NCI-H1105 treated with DMSO at 0.1 percent for 48 hours (cell line): ENCODE measurements at regions not wholly inside any gene's neighbourhood (a gene's known extent, or its start where the extent isn't known, plus 50 kb on each side); places are given as distances from the start of the nearest gene placed in this dataset.
A peak's percentile ranks its signal among the peaks of the same experiment; 100 is the strongest.
"Not testable (repeated sequence)": the region's sequence is repeated elsewhere in the genome, so short reads cannot be mapped to it uniquely, and the experiment has no call there.

Source experiments
- DNase-seq: peaks from one replicate; lab custom pipeline; 2025; lab: John Stamatoyannopoulos, UW

DNA sequence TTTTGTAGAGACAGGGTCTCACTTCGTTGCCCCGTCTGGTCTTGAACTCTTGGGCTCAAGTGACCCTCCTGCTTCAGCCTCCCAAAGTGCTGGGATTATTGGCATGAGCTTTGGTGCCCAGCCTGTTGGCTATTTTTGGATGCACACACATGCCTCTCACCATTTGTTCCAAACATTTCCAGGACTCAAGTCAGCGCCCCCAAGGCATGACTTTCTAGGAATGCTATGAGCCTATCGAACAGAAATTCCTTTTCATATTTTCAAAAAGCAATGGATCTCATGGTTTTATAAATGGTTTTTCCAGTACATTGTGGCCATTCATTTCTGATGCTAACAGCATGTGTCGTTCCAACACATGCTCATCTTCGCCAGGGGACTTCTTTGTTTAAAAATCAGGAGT, 119.3 kb upstream of the NAA20 start:
- DNase-seq = no peak

DNA sequence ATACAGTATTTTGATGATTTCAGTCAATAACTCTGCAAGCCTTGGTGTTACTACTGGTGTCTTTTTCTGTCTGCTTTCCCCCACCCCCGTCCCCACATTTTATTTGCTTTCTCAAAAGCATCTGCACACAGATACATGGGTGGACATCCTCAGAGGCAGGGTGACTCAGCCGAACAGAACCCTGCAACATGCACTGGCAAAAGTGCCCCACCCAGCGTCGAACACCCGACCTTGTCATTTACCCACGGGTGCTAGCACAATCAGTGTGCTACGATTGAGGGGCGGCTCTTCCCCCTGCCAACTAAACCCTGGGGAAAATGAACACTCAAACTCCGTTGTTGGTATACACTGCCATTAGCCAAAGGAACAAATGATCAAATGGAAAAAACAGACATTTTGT, 115.9 kb upstream of the NAA20 start:
- DNase-seq = no peak

DNA sequence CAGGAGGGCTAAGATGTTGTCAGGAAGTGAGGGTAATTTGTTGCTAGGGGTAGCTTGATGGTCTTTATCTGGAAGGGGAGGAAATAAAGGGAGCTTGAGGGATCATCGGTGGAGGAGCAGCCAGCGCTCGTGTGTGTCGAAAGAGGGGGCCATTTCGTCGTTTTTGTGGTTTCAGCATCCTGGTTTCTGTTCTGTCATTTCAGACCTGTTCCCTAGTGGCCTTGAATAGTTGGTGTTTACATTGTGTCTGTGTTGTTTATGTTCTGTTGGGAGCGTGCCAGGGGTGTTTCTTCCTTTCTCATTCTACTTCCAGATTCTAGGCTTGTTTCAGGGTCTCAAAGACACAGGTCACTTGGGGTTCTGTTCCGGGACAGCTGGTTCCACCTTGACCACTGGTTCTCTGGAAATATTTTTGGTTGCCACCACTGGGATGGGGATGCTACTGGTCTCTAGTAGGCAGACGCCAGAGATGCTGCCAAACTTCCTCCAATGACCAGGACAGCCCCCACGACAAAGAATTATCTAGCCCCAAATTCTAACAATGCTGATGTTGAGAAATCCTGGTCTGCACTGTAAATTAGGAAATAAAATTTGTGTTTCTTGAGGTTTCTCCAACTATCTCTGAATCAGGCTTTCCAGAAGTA, 113.9 kb upstream of the NAA20 start:
- DNase-seq = peak; percentile 3

DNA sequence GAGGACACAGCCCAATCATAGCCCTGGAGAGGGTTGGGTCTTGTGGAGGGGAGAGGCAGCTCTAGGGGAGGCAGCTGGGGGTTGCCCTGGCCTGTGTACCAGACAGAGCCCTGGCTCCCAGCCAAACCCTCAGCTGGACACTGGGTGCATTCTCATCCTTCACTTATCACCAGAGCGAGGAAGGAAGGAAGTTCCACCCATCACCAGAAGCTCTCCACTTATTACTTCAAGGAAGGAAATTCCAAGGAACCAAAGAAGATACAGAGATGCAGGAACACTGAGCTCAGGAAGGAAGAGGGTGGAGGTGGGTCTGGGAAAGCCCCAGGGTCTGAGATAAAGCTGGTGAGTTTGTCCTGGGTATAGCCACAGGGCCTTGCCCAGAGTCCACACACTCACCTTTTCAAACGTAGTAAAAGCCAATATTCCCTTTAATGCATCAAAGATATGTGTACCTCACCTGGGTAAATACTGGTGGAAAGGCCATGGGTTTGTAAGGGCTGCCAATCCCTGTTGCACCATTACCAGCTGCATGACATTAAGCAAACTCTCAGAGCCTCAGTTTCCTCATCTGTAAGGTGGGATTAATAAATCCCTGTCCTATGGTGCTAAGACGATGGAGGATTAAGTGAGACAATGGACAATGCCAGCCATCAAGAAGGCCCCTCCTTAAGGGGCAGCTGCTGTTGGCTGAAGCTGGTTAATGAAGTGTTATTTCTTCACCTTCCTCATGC, 109.7 kb upstream of the NAA20 start:
- no peak for DNase-seq

DNA sequence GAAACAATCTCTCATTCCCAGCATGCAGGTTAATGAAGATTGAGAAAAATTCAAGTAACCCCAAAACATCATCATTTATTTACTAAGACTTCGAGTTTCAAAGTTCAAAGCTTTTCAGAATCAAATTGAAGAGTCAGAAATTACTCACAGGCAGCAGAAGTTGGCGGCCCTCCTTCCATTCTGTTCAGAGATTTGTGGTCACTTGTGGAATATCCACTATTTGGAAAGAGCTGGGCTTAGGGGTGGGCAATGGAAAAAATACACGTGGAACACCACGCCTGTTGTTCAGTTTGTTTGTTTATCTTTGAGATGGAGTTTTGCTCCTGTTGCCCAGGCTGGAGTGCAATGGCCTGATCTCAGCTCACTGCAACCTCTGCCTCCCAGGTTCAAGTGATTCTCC, 108.6 kb upstream of the NAA20 start:
- no peak for DNase-seq

DNA sequence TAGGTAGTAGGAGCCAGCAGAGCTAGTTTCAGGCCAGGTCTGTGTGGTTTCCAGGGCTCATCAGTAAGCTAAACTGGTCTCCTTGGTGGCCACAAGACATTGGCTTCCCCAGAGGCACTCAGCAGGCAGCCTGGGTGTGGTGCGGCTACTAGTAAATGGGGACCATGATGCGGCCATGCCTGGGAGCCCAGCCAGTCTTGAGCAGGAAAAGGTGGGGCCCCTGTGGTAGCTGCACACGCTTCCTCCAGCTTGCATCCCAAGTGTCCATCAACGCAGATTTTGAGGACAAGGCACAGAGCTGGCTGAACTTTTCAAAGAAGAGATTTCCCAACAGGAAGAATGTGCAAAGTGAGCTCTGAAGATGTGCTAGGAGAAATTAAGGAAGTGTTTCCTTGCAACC, 107.4 kb upstream of the NAA20 start:
- no peak for DNase-seq

DNA sequence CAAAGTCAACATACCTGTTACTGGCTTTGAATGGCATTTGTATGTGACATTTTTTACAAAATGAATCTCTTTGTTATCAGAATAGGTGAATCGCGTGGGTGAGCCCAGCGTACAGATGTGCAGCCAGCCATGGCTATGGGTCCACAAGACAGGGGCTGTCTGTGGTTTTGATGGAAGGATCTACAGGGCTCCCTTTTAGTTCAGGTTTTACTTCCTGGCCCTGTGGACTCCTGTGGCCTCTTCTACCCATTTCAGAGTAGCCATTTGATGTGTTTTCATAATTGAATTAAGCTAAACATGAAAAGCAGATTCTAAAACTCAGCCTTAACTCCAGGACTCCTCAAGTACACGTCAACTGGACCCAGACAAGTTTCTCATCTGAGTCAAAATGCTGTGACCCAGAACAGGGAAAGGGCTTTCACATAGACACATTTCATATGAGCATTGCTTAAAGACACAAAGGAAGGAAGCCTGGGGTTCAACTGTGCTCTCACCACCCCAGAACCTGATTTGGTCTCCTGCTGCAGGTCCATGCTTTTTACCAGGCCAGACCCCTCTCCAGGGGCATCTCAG, 105.3 kb upstream of the NAA20 start:
- DNase-seq = no peak

DNA sequence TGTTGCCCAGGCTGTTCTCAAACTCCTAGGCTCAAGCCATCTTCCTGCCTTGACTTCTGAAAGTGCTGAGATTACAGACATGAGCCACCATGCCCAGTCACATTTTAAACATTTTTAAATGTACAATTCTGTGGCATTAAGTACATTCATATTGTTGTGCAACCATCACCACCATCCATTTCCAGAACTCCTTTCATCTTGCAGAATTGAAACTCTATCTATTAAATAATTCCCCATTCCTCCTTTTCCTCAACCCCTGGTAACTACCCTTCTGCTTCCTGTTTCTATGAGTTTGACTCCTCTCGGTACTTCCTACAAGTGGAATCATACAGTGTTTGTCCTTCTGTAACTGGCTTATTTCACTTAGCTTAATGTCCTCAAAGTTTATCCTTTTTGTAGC, 103.8 kb upstream of the NAA20 start:
- DNase-seq = no peak

DNA sequence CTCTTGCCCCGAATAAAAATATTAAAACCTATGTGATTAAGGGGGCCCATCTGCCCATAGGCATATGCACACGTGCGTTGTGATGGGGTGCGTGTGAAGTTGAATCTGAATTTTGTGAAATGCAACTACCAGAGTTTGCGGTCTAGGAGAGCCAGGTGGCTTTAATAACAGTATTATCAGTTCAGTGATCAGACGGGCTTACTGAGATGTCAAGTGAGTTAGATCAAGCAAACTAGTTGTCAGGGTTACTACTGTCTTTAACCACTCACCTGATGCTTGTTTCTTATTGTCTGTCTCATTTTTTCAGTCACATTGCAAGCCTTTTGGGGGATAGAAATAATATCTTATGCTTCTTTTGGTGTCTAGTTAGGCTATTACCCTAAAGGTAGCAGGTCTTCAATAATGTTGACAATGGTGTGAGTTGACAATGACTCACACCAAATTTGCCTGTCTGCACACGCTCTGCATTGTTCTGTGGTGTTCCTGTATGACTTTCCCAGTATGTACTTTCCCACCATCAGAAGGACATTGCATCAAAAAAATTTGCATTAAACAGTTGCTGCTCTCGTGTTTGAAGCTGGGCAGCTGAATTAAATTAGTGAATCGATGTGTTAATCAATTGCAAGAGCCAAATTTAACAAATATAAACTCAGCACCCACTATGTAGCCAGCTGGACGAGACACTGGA, 103.1 kb upstream of the NAA20 start:
- DNase-seq = no peak

DNA sequence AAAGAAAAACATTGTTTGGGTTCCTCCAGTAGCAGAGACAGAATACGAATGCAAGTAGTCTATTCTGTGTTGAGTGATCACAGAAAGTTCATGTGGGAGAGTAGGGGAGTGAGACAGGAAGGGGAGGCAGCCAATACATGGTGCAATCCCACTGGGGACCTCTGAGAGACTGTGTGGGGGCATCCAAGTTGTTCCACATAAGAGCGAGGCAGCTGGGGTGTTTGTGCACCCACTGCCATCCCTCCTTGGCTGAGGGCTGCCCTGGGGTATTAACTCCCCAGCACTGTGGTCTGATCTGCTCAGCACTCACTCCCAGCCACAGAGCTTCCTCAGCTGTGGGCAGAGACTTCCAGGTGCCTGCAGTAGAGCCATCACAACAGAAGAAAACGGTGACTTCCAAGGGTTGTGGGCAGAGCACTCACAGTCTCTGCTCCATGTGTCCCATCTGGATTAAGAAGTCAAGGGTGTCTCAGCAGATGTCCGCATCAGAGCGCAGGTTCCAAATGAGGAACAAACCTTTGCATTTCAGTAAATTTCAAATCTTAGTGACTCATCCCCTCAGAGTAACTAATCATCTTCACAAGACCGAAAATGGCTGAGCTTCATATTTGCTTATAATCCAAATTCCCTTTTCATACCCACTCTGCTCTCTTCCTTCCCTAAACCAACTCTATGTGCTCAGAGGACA, 101.9 kb upstream of the NAA20 start:
- DNase-seq = no peak

DNA sequence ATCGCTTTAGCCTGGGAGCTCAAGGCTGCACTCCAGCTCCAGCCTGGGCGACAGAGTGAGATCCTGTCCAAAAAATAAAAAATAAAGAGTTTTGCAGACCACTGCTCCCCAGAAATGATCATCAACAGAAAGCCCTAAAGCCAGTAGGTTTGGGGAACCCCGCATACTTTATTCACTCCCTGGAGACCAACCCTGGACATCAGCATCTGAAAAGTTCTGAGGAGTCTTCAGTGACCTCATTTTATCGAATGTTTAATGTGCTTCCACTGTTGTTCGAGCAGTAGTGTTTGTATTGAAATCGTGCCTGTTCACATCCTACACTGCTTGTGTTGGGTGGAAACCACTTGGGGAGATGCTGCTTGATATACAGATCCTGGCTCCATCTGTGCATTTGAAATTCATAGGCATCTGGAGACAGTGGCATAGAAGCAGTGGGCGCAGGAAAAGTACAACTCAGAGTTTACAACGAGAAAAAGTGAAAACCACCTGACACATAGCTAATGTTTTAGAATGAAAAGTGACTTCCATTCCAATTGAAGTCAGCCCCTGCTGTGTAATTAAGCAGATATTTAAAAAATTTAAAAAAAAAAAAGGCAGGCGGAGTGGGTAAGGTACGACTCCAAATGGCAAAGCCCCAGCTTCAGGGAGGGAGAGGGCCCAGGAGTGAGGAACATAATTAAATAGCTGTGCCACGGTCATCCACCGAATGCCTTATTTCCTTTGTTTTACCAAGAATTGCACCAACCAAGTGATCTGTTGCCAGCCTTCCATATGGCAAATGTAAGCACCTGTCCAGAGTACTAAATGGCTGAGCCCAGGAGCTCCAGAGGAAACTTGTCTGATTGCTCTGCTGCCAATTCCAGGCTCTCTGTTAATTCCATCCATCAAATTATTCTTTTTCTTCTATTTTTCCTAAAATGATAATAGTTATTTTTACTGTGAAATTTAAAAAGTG, 100.4 kb upstream of the NAA20 start:
- no peak for DNase-seq

DNA sequence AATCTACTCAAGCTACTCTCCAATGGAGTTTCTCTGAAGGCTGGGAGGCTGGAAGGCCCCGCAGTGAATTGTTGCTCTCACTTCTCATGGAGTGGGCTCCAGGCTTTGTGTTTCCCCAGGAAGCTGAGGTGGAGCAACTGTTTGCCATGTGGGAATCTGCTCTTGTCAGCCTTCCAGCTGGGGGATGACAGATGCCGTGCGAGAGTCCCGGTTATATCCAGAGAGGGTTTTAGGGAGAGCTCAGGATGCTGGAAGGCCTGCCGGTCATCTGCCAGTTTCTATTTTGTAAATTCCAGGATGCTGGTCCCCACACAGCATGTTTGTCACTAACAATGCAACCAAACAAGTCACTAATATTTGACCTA, 98.2 kb upstream of the NAA20 start:
- no peak for DNase-seq

DNA sequence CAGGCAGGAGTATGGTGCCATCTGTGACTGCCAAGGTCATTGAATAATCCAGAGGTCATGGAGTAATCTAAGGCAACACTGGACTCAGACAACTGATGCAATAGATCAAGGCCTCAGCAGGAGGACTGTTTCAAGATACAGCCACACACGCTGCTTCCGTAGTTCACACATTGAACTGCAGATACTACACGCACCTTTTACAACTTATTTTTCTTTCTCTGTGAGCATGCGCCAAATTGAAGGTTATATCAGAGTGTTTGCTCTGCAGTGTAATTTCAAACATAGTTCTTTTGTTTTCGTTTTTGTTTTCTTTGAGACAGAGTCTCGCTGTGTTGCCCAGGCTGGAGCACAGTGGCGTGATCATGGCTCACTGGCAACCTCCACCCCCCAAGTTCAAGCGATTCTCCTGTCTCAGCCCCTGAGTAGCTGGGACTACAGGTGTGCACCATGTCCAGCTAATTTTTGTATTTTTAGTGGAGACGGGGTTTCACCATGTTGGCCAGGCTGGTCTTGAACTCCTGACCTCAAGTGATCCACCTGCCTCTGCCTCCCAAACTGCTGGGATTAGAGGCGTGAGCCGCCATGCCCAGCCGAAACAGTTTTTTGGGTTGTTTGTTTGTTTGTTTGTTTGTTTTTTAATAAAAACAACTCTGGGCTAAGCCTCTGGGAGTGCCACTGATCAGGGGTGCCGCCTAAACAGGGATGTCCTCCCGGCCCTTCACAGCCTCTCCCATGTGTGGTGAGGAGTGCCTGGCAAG, 96.6 kb upstream of the NAA20 start:
- no peak for DNase-seq

DNA sequence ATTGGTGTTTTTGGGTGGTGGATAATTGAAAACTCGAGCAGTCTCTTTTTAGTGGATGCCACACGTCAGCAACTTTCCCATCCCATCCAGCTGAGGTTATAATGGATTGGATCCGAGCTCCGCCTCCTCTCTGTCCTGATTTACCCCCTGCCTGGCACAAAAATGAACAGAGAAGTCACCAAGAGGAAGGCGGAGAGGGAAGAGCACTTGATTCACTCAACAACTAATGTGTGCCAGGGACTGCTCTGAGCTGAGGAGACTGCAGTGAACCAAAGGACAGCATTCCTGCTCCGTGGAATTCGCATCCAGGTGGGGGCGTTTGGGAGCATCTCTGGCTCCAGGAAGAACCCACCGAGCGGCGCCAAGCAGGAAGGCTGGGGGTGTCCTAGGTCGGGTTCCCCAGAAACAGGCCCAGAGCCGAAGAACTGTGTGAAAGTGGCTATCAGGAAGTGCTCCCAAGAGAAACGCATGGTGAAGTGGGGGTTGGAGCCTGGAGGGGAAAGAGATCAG, 95.8 kb upstream of the NAA20 start:
- DNase-seq = no peak

DNA sequence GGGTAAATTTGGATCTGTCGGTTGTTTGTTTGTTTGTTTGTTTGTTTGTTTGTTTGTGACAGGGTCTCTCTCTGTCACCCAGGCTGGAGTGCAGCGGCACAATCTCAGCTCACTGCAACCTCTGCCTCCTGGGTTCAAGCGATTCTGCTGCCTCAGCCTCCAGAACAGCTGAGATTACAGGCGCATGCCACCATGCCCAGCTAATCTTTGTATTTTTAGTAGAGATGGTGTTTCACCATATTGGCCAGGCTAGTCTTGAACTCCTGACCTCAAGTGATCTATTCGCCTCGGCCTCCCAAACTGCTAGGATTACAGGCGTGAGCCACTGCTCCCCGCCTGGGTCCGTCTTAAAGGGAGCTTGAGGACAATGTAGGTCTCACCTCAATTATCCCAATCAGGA, 95.3 kb upstream of the NAA20 start:
- not testable (repeated sequence) for DNase-seq

DNA sequence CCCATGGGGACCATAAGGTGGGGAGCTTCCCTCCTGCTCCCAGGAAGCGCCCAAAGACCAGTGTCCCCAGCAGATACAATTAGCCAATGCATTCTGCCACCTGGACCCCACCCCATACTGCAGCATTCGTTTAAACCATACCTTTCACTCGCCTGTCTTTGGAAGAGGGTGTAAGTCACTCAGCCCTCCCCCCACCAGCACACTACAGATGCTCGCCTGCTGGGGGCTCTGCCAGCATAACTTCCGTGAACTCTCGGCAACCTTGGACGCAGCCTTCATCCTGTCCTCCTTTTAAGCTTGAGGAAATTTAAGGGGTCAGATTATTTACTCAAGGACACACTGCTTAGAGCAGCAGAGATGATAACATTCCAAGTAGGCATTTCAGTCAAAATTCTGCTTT, 94.4 kb upstream of the NAA20 start:
- DNase-seq = no peak

DNA sequence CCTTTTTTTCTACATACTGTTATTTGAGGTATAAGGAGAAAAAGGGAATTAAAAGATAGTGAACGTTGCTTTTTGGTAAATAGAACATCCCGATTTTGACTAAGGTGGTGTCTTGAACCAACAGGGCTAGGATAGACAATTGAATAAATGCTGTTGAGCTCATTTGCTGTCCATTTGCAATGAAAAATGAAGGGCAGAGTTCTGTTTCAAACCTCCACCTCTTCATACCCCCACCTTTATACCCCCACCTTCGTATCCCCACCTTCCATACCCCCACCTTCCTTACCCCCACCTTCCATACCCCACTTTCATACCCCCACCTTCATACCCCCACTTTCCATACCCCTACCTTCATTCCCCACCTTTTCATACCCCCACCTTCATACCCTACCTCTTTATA, 93.4 kb upstream of the NAA20 start:
- DNase-seq = no peak

DNA sequence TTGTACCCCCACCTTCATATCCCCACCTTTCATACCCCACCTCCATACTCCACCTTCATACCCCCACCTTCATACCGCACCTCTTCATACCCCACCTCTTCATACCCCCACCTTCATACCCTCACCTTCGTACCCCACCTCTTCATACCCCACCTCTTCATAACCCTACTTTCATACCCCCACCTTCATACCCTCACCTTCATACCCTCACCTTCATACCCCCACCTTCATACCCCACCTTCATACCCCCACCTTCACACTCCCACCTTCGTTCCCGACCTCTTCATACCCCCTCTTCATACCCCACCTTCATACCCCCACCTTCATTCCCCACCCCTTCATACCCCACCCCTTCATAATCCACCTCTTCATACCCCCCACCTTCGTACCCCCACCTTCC, 92.9 kb upstream of the NAA20 start:
- no peak for DNase-seq

DNA sequence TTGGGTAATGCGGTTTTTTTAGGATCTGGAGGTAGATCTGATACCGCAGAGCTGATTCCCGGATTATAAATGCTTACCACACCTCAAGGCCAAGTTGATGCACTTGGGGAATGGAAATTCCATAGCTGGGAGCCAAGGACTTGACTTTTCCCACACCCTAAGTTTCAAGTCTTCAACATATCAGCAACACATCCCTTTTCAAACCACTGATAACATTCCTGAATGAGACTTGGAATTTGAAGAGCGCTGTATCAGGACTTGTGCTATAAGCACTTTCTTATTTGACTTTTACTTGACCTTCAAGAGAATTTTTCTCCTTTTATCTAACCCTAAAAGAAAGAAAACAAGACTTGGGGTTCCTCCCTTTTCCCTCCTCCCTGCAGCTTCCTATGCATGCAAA, 90.6 kb upstream of the NAA20 start:
- DNase-seq = no peak

DNA sequence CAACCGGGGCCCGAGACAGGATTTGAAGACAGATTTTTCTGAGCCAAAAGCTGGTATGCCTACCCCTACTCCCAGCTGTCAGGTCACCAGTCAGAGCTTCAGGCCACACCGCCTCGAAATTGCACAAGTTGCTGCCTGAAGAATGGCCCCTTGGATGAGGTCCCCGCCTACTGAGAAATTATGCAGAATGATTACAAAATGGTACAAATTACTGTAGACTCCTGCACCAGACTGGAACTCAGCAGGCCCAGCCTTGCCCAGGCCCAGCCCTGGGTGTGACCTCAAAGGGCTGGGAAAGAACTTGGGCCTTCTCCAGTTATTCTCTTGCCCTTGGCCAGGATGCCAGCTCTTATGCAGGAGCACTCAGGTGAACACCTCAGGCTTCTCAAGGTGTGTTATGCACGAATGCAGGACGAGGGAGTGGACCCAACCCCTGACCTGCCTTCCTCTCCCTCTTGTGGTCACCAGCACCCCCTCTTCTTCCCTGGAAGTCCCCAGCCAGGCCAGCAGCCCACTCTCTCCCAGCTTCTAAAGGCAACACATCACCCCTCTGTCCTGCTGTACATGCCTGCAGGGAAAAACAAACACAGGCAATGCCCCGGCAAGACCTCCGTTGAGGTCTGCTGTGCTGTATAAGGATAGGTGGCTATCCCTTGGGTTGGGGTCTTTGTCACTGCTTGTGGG, 88.7 kb upstream of the NAA20 start:
- no peak for DNase-seq
